Activated CD4-positive, alpha-beta T cell treated with anti-CD3 and anti-CD28 coated beads, Interleukin-10, Interleukin-2, amounts not matched to agents 100 ng/mL and 50 ng/mL, durations not matched to agents 16 hours and 8 hours (primary cell): ENCODE measurements at regions not wholly inside any gene's neighbourhood (a gene's known extent, or its start where the extent isn't known, plus 50 kb on each side); places are given as distances from the start of the nearest gene placed in this dataset.
"Not testable (repeated sequence)": the region's sequence is repeated elsewhere in the genome, so short reads cannot be mapped to it uniquely, and the experiment has no call there.

ENCODE experiments used
- DNase-seq: peaks from one replicate; pipeline ENCODE4 v3.0.0-alpha.2; 2020

DNA sequence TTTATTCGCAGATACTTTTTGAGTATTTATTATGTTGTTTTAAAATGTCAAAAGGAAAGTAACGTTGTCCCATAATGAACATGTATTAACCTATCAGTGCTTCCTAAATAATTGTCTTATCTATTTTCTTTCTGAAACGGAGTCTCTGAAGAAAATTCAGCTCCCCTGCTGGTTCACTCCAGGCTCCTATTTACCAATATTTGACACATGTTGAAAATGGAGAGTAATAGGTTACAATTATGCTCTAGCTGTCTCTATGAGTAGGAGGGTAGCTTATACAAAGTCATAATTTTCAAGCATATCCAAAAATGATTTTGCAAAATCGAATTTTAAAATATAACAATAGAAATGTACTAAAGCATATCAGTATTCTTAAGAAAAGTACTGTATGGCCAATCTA, 844.1 kb downstream of the CDH18 start:
- no peak for DNase-seq

DNA sequence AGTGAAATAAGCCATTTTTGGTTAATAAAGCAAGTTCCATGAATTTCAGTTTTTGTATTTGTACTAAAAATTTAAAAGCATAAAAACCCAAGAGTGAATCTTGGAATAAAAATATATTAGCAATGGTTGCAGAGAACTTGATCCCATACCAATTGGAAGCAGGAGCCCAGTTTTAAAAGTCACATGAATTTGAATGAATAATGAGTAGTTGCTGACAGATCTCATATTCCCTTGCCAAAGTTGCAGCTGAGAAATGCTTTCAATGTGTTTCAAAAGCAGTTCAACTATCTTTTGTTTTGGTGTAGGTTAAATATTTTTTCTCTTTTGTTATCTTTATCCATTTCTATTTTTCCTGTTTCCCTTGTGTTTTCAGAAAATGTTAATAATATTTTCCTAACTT, 818.6 kb downstream of the CDH18 start:
- DNase-seq = no peak

DNA sequence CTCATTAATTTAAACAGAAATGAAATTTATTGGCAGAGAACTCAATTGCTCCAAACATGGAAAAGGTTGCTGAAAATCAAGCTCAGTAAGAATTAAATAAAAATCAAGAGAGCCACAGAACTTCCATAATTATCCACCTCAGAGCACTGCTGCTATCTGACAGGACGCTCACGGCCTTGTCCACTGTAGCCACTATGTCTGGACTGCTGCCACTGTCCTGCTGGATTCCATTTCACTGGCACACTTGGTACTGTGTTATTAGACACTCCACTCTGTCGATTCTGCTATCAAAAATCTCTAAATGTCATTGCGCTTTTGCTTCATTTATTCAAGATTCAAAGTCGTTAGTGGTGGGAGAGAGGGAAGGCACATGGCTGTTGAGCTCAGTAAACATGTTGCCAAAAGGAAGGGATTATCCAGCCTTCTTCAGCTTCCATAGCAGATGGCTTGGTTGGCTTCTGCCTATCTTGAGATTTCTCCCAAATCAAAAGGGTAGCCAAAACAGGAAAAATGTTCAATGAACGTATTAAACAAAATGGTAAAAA, 815.0 kb downstream of the CDH18 start:
- DNase-seq = no peak

DNA sequence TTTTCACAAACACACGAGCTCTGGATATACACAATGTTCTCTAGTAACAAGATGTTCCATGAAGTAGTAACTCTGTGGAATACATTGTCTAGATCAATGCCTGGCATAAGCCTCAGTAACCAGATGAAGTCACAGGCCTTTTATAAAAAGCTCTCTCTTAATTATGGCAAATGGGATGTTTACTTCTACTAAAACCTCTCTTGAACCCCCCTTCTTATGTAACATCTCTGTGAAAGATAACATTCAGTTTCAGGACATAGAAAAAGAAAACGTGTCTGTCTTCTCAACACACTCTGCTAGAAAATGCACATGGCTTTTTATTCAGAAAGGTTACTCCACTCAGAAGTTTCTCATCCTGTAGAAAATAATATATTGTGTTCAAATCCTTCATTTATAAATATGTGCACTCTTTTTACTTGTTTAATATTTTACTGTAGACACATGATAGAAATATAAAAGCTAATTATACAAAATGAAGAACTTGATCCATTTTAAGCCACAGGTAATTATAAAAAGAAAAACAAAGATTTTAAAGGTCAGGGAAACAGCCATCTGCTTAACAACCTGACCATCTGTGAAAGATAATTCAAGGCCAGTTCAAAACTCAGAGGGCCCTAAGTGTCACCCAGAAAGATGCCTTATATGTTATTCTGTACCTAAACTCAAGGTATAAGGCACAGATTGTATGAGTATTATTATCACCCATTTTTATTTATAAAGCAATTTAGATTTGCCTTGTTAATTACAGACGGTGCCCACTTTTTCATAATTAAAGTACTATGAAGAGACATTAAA, 812.0 kb downstream of the CDH18 start:
- no peak for DNase-seq

DNA sequence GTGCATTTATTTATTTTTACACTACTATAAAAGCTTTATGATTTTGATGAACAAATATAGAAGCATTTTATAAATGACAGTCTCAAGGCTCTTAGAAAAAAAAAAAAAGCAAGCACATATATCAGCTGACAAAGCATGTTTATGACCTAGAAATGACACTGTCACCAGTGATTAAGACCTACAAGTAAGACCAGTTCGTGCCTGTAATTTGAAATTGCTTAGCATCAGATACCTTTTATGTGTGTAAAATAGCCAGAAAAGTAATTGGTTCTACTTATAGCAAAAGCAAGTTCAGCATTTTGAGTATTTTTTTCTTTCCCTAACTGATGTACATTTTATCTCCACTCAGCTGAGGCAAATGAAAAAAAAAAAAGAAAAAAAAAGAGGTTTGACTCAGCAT, 808.4 kb downstream of the CDH18 start:
- no peak for DNase-seq

DNA sequence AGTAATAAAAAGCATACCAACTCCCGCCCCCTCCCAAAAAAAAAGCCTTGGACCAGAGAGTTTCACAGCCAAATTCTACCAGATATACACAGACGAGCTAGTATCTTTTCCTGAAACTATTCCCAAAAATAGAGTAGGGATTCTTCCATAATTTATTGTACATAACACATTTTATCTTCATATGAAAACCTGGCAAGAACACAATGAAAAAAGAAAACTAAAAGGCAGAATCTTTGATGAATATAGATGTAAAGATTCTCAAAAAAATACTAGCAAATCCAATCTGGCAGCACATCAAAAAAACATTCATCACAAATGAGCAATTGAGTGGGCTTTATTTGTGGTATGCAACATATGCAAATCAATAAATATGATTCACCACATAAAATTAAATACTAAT, 798.8 kb downstream of the CDH18 start:
- DNase-seq = no peak

DNA sequence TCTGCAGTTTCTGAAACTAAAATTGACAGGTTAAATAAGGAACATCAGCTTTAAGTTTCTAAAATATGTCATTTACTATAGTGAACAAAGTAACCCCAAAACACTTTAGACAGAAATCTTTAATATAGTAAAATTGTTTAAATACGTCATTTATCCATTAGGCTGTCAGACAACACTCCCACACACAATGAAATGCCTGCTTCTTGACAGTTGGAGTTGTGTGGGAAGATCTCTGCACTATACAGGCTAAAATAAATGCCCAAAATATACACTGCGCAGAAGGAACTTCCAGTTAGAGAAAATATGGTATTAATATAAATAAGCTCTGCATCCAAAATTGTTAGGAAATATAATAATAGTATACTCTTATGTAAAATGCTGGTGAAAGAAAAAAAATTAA, 794.4 kb downstream of the CDH18 start:
- no peak for DNase-seq

DNA sequence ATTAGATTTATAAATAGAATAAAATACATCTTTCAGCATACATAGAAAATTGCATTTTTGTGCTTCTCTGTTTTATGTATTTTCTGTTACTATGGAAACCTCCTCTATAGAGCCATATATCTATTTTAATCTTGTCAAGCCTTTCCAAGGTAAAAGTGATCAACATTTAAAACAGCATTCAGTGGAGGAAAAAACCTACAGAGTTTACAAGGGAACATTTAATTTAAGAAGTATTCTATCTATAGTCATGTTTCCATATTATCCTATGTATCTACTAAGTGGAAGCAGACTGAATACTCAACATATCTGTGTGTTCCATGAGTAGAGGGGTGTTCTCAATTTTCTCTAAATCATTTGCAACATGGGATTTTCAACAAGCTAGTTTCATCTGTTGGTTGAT, 791.4 kb downstream of the CDH18 start:
- no peak for DNase-seq

DNA sequence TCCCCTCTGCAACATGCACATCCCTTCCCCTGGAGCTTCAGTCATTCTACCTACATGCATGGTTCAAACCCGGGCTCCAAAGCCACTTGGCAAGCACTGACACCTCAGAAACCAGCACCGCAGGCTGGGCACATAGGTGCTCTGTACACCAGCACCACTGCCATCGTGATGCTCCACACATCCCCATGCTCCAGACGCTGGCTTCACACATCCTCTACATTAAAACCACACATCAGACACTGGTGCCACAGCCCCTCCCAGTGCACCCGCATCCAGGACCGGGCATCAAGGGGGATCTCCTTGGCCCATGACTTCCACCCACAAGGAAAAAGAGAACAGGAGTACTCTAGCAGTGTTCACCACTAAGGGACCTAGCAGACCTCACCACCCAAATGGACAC, 787.7 kb downstream of the CDH18 start:
- no peak for DNase-seq

DNA sequence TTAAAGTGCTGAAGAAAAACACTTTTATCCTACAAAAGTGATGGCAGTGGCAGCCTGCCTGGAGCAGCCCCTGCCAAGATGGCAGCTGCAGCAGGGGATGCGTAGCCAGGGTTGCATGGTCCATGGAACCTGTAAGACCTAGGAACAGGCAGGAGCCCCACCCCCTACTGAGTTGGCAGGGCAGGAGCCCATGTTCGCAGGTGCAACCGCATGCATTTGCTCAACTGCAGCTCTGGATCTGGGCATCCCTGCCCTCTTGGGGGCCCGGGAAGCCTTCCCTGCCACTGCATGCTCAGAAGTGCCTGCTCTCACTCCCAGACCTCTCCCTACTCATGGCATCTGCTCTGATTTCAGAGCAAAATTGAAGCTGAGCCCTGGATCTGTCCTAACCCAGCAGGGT, 779.6 kb downstream of the CDH18 start:
- DNase-seq = no peak

DNA sequence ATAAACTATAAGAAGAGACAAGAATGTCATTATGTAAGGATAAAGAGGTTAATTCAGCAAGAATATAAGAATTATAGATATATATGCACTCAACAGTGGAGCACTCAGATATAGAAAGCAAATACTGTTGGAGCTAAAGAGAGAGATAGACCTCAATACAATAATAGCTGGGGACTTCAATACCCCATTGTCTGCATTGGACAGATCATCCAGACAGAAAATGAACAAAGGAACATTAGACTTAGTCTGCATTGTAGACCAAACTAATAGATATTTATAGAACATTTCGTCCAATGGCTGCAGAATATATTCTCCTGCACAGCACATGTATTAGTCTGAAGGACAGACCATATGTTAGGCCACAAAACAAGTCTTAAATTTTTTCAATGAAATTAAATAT, 777.1 kb downstream of the CDH18 start:
- DNase-seq = no peak

DNA sequence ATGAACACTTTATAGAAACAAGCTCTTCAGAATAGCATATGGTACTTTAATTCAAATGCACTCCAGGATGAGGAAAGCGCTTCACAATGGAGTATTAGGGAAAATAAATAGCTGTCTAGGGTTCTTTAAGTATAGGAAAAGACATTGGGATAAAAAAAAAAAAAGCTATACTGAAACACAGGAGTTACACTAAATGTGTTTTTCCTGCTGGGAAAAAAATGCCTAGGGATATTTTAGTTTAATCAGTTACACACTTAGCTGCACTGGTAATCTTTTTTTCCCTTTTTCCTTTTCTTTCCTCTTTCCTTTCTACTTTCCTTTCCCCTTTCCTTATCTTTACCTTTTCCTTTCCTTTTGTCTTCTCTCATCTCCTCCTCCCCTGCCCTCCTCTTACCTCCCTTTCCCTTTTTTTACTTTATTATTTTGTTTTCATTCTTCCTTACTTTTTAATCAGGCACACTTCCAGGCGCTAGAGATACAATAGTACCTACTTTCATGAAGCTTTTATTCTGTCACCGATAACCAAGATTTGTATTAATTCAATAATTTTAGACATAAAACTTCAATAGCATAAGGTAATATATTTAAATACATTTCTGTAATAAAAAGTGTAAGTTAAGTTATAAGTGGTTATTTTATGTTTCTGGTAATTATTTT, 758.7 kb downstream of the CDH18 start:
- DNase-seq = no peak

DNA sequence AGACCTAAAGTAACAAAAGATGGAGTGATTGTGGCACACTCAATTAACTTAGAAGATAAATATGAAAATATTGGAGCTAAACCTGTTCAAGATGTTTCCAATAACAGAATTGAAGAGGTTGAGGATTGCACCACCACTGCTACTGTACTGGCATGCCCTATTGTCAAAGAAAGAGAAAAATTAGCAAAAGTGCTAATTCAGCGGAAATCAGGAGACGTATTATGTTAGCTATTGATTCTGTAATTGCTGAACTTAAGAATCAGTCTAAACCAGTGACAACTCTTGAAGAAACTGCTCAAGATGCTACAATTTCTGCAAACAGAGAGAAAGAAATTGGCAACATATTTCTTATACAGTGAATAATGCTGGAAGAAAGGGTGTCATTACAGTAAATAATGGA, 754.4 kb downstream of the CDH18 start:
- DNase-seq = no peak

DNA sequence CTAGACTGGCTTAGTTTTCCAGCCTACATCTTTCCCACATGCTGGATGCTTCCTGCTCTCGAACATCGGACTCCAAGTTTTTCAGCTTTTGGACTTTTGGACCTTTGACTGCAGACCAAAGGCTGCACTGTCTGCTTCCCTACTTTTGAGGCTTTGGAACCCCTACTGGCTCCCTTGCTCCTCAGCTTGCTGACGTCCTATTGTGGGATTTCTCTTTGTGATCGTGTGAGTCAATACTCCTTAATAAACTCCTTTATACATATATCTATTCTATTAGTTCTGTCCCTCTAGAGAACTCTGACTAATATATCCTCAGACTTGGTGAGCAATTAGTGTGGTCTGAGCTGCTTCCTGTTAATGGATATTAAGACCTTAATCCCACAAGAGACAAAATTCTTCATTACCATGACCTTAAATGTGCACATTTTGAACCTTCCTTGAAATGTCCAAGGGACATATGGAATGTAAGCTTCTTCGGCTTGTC, 752.9 kb downstream of the CDH18 start:
- DNase-seq = no peak

DNA sequence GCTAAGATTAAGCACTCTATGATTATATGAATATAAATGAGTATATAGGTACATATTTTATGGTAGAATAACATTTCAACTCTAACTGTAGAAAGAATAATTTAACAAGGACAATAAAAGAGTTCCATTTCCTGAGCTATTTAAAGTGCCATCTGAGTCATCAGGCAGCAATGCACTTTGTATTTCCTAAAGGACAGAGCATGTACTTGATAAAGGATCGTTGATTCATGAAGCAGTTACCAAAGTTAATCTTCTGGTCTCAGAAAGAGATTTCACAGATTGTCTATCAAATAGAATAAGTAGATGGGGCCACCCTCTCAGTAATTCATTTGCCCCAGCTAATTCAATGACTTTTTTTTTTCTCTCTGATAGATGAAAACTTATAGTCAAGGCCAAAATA, 747.8 kb downstream of the CDH18 start:
- no peak for DNase-seq

DNA sequence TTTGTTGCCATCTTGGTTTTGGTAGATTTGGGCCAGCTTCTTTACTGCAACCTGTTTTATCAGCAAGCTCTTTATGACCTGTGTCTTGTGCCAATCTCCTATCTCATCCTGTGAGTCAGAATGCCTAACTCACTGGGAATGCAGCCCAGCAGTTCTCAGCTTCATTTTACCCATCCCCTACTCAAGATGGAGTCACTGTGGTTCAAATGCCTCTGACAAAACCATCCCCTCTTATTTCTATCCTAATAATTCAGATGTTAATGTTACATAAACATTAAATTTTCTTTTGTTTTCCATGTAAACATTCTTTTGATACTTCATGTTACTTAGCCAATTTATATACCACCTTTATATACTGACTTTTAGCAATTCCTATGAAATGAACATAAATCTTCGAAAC, 746.3 kb downstream of the CDH18 start:
- DNase-seq = no peak

DNA sequence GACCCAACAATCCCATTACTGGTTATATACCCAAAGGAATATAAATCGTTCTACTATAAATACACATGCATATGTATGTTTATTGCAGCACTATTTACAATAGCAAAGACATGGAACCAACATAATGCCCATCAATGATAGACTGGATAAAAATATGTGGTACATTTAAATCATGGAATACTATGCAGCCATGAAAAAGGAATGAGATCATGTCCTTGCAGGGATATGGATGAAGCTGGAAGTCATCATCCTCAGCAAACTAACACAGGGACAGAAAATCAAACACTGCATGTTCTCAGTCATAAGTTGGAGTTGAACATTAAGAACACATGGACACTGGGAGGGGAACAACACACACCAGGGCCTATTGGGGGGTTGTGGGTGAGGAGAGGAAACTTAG, 741.8 kb downstream of the CDH18 start:
- DNase-seq = not testable (repeated sequence)

DNA sequence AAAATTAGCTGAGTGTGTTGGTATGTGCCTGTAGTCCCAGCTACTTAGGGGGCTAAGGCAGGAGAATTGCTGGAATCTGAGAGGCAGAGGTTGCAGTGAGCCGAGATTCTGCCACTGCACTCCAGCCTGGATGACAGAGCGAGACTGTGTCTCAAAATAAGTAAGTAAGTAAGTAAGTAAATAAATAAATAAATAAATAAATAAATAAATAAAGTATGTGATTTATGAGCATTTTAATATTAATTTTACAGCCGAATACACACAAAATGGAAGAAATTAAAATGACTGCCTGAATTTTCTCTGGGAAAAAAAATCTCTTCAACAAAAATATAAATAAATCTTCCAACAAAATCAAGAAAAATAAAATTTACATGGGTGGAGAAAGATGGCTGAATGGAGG, 740.7 kb downstream of the CDH18 start:
- no peak for DNase-seq

DNA sequence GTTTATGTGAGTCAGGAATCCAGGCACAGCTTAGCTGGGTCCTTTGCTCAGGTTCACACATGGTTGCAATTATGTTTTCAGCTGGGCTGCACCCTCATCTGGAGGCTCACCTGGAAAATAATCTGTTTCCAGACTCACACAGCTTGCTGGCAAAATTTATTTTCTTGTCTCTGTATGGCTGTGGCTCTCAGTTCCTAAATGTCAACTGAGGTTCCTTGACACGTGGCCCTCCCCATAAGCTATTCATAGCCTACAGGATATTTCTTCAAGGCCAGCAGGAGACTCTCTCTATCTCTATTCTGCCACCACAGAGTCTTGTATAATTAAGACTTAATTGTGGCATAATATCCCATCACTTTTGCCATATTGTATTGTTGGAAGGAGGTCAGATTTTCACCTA, 732.0 kb downstream of the CDH18 start:
- no peak for DNase-seq

DNA sequence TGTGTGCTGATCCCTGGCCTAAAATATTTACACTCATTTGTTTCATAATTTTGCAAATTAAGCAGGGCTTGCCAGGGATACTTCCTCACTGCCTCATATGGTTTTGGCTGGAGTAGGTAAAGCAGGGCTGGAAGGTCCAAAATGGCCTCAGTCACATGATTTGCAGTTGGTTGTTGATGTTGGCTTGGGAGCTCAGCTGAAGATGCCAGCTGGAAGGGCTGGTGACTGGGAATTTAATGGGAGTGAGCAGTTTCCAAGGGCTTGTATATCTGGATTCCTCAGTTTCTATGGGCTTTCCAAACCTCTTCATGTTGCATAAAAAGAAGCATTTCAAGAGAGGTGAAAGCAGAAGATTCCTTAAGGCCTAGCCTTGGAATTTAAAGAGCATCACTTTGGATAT, 729.3 kb downstream of the CDH18 start:
- no peak for DNase-seq

DNA sequence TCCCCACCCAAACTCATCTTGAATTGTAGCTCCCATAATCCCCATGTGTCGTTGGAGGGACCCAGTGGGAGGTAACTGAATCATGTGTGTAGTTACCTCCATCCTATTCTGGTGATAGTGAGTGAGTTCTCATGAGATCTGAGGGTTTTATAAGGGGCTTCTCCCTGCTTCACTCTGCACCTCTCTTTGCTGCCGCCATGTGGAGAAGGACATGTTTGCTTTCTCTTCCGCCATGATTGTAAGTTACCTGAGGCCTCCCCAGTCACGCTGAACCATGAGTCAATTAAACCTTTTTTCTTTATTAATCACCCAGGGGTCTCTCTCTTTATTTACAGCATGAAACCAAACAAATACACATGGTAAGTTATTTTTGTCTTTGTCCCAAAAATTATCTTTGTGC, 726.1 kb downstream of the CDH18 start:
- no peak for DNase-seq

DNA sequence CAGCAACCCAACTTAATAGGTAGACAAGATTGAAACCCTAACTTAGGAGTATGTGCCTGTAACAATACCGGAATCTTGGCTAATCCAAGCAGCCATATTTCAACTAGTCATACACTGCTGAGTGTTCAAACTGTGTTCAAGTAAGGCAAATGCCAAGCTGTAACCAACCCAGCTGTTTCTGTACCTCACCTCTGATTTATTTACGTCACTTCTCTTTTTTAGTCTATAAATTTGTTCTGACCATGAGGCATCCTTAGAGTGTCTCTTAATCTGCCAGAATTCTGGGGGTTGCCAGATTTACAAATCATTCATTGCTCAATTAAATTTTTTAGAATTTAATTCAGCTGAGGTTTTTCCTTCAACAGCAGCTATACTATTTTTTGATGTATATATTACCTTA, 723.2 kb downstream of the CDH18 start:
- no peak for DNase-seq

DNA sequence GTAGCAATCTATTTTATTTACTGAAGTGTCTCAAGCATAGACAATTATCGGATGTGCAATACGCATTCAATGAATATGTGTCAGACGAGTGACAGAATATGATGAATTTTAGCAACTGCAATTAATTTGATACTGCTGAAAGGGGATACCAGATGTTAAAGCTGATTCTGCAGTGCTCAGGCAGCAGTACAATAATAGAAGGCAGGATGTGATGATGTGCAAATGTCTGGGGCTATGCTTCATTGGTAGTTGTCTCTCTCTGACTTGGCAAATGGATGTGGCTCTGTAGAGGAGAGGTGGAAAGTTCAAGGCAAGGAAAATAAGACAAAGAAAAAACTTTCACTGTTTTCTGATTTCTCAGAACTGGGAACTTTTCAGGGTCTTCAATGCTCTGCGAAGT, 721.2 kb downstream of the CDH18 start:
- DNase-seq = no peak

DNA sequence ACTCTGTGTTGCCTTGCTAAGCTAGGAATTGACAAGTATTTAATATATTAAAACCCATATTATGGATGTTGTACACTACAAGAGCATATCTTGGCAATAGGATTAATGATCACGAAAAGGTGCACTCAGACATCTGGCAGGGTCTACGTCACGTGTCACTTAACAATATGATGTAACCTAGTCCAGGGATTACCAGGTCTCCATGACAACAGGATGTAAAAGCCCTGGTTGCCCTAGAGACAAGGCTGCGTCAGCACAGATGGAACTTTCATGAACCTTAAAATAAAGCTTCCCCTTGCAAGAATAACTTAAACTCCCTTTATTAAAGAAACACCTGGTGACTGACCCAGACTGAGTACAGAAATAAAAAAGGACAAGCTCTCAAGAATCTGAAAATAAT, 717.8 kb downstream of the CDH18 start:
- DNase-seq = no peak

DNA sequence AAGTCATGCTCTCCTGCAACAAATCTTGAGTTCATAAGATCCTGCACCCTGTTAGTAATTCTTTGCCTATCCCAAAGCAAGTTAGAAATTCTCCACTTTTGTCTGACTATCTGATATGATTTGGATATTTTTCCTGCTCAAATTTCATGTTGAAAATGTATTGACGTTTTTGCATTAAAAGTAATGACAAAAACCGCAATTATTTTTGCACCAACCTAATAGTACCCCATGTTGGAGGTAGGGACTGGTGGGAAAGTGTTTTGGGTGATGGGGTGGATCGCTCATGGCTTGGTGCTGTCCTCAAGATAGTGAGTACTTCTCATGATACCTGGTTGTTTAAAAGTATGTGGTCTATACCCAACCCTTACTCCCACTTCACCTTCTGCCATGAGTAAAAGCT, 713.4 kb downstream of the CDH18 start:
- DNase-seq = no peak
